ENCODE measurements at regions not wholly inside any gene's neighbourhood (a gene's known extent, or its start where the extent isn't known, plus 50 kb on each side); places are given as distances from the start of the nearest gene placed in this dataset.

DNA sequence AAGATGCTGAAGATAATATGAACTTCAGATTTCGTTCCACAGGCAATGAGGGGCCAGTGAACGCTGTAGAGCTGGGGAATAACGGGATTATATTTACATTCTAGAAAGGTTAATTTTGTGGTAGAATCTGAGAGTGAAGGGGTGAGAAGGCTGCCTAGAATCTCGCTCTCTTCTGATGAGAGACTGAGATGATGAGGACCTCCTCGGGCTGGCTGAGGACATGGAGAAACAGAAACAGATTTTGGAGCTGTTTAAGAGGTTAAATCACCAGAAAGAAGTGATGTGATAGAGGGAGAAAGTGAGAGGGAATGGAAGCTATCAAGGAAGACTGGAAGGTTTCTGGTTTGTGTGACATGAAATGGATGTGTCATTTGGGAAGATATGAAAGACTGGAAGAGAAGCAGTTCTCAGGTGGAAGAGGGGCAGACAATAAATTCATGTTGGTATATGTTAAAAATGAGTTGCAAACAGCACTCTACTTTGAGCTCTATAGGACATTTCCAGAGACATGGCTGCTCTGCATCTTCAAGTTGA, 612.6 kb downstream of the ISL1 start:
- Histone ChIP-seq H3K4me3 (ENCODE audit: insufficient read depth, low read depth, low read length) (no peak overlapping the region), H3K36me3 (ENCODE audit: insufficient read depth, low read length) (no peaks in the 10 kb centered on the region), H3K79me2 (ENCODE audit: insufficient read depth, low read length) (no peaks in the 10 kb centered on the region), H3K4me1 (ENCODE audit: insufficient read depth, low read length) (no peaks in the 10 kb centered on the region), H4K20me1 (ENCODE audit: insufficient read depth, low read length) (no peaks in the 10 kb centered on the region), H3K27me3 (ENCODE audit: insufficient read depth, low read length) (no peaks in the 10 kb centered on the region), H3K9ac (ENCODE audit: low read length) (no peak overlapping the region), H2AFZ (ENCODE audit: low read depth, low read length) (no peak overlapping the region), H3K9me3 (ENCODE audit: insufficient read depth, low read depth, low read length) (no peaks in the 10 kb centered on the region), H3K27ac (ENCODE audit: low read depth, low read length) (no peak overlapping the region), H3K4me2 (ENCODE audit: low read length) (no peak overlapping the region)
- no peaks in the 10 kb centered on the region for H3K36me3 Mint-ChIP-seq (ENCODE audit: low read depth, unreplicated experiment)
- no peaks in the 10 kb centered on the region for H3K4me1 Mint-ChIP-seq (ENCODE audit: low read depth, unreplicated experiment)
- H3K4me3 Mint-ChIP-seq (ENCODE audit: unreplicated experiment): no peak overlapping the region
- no peak for TF ChIP-seq EZH2 (IDR thresholded peaks at IDR 0.05; ENCODE audit: insufficient read depth, low read length)
- TF ChIP-seq, protein P1, sequence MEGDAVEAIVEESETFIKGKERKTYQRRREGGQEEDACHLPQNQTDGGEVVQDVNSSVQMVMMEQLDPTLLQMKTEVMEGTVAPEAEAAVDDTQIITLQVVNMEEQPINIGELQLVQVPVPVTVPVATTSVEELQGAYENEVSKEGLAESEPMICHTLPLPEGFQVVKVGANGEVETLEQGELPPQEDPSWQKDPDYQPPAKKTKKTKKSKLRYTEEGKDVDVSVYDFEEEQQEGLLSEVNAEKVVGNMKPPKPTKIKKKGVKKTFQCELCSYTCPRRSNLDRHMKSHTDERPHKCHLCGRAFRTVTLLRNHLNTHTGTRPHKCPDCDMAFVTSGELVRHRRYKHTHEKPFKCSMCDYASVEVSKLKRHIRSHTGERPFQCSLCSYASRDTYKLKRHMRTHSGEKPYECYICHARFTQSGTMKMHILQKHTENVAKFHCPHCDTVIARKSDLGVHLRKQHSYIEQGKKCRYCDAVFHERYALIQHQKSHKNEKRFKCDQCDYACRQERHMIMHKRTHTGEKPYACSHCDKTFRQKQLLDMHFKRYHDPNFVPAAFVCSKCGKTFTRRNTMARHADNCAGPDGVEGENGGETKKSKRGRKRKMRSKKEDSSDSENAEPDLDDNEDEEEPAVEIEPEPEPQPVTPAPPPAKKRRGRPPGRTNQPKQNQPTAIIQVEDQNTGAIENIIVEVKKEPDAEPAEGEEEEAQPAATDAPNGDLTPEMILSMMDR (IDR thresholded peaks at IDR 0.05; ENCODE audit: insufficient read depth, low read depth, low read length): no peak
- no peaks in the 10 kb centered on the region for H3K27me3 Mint-ChIP-seq (ENCODE audit: low read depth, unreplicated experiment)
- no peak for DNase-seq (ENCODE audit: low read depth)
- FAIRE-seq: no peak
- no peaks in the 10 kb centered on the region for H3K9me3 Mint-ChIP-seq (ENCODE audit: unreplicated experiment)
- no peak overlapping the region for H3K27ac Mint-ChIP-seq (ENCODE audit: unreplicated experiment)

DNA sequence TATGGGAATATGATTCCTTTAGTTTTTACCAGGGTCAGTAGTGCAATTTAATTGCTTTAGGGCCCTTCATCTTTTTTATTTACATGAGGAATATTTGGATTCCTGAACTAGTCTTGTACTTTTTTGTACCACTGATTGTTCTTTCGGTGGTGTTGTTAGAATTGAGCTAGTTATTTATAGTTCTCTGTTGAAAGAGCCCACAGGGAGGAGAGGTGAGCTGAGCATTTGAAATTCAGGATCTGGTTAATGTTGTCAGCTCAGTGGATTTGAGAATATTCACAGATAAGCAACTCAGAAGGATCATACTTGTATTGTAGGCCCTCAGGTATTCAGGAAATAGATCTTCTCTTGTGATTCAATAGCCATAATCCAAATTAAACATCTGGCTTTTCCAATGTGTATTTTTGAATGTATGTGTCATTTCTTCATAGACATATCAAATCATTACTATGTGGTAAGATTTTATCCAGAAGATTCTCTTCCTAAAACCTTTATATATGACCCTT, 613.2 kb downstream of the ISL1 start:
- Histone ChIP-seq H3K27me3 (ENCODE audit: insufficient read depth, low read length) (no peaks in the 10 kb centered on the region), H3K79me2 (ENCODE audit: insufficient read depth, low read length) (no peaks in the 10 kb centered on the region), H3K27ac (ENCODE audit: low read depth, low read length) (no peak overlapping the region), H3K36me3 (ENCODE audit: insufficient read depth, low read length) (no peaks in the 10 kb centered on the region), H3K4me1 (ENCODE audit: insufficient read depth, low read length) (no peaks in the 10 kb centered on the region), H2AFZ (ENCODE audit: low read depth, low read length) (no peak overlapping the region), H3K4me3 (ENCODE audit: insufficient read depth, low read depth, low read length) (no peak overlapping the region), H3K9me3 (ENCODE audit: insufficient read depth, low read depth, low read length) (no peaks in the 10 kb centered on the region), H4K20me1 (ENCODE audit: insufficient read depth, low read length) (no peaks in the 10 kb centered on the region), H3K9ac (ENCODE audit: low read length) (no peak overlapping the region), H3K4me2 (ENCODE audit: low read length) (no peak overlapping the region)
- TF ChIP-seq, protein P1 (IDR thresholded peaks at IDR 0.05; ENCODE audit: insufficient read depth, low read depth, low read length): no peak
- TF ChIP-seq EZH2 (IDR thresholded peaks at IDR 0.05; ENCODE audit: insufficient read depth, low read length): no peak
- Mint-ChIP-seq H3K9me3 (ENCODE audit: unreplicated experiment) (no peaks in the 10 kb centered on the region), H3K27me3 (ENCODE audit: low read depth, unreplicated experiment) (no peaks in the 10 kb centered on the region), H3K4me3 (ENCODE audit: unreplicated experiment) (no peak overlapping the region), H3K27ac (ENCODE audit: unreplicated experiment) (no peak overlapping the region), H3K4me1 (ENCODE audit: low read depth, unreplicated experiment) (peaks cover 4% of the 10 kb centered on the region), H3K36me3 (ENCODE audit: low read depth, unreplicated experiment) (no peaks in the 10 kb centered on the region)
- no peak for FAIRE-seq
- DNase-seq (ENCODE audit: low read depth): no peak

DNA sequence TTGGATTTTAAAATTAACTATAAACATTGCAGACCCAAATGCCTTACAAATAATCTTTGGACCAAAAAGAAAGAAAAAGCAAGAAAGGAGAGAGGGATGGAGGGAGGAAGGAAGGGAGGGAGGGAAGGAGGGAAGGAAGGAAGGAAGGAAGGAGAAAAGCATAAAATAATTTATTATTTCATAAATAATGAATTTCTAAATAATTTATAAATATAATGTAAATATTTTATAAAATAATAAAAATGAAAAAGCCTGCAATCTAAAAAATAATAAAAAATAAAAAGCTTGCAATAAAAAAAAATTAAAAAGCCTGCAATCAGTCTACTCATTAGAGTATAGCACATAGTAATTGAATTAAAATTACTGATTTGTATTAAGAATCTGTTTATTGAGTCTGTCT, 614.3 kb downstream of the ISL1 start:
- H3K27ac Mint-ChIP-seq (ENCODE audit: unreplicated experiment): no peak overlapping the region
- Histone ChIP-seq H3K4me3 (ENCODE audit: insufficient read depth, low read depth, low read length) (no peak overlapping the region), H3K9me3 (ENCODE audit: insufficient read depth, low read depth, low read length) (no peaks in the 10 kb centered on the region), H3K36me3 (ENCODE audit: insufficient read depth, low read length) (no peaks in the 10 kb centered on the region), H3K9ac (ENCODE audit: low read length) (no peak overlapping the region), H3K4me2 (ENCODE audit: low read length) (no peak overlapping the region), H3K27me3 (ENCODE audit: insufficient read depth, low read length) (no peaks in the 10 kb centered on the region), H3K27ac (ENCODE audit: low read depth, low read length) (no peak overlapping the region), H4K20me1 (ENCODE audit: insufficient read depth, low read length) (no peaks in the 10 kb centered on the region), H3K79me2 (ENCODE audit: insufficient read depth, low read length) (no peaks in the 10 kb centered on the region), H3K4me1 (ENCODE audit: insufficient read depth, low read length) (no peaks in the 10 kb centered on the region), H2AFZ (ENCODE audit: low read depth, low read length) (no peak overlapping the region)
- H3K4me3 Mint-ChIP-seq (ENCODE audit: unreplicated experiment): no peak overlapping the region
- peaks cover 1% of the 10 kb centered on the region for H3K27me3 Mint-ChIP-seq (ENCODE audit: low read depth, unreplicated experiment)
- TF ChIP-seq, protein P1 (IDR thresholded peaks at IDR 0.05; ENCODE audit: insufficient read depth, low read depth, low read length): no peak
- TF ChIP-seq EZH2 (IDR thresholded peaks at IDR 0.05; ENCODE audit: insufficient read depth, low read length): no peak
- FAIRE-seq: no peak
- no peak for DNase-seq (ENCODE audit: low read depth)
- H3K36me3 Mint-ChIP-seq (ENCODE audit: low read depth, unreplicated experiment): no peaks in the 10 kb centered on the region
- peaks cover 4% of the 10 kb centered on the region for H3K4me1 Mint-ChIP-seq (ENCODE audit: low read depth, unreplicated experiment)
- no peaks in the 10 kb centered on the region for H3K9me3 Mint-ChIP-seq (ENCODE audit: unreplicated experiment)

All from astrocyte (in vitro differentiated cells and primary cell).